Activated CD4-positive, alpha-beta T cell treated with anti-CD3 and anti-CD28 coated beads for 36 hours (primary cell): ENCODE measurements at regions not wholly inside any gene's neighbourhood (a gene's known extent, or its start where the extent isn't known, plus 50 kb on each side); places are given as distances from the start of the nearest gene placed in this dataset.

Source experiments
- ATAC-seq: fragments of 200-7000 bp; cut with Tn5 transposase; one replicate; pipeline ENCODE4 v1.10.0; 2021; ENCODE audit warnings: mild to moderate bottlenecking, moderate library complexity
- CTCF ChIA-PET: fragments of 350-600 bp; sonication (Branson Sonifier 250); formaldehyde crosslinking; loops from one replicate; lab custom pipeline; 2021; ENCODE audit warnings: antibody characterized with exemption; lab: Charles Lee
- POLR2A ChIA-PET: fragments of 350-600 bp; sonication (Branson Sonifier 250); formaldehyde crosslinking; loops from one replicate; lab custom pipeline; 2021; ENCODE audit warnings: antibody characterized with exemption, inconsistent platforms; lab: Charles Lee
- DNase-seq: peaks from one replicate; pipeline ENCODE4 v3.0.0-alpha.2; 2020
- H3K27ac Mint-ChIP-seq: one replicate; pipeline ENCODE4 v1.8.0; 2021; ENCODE audit warnings: mixed read lengths
- H3K27me3 Mint-ChIP-seq: one replicate; pipeline ENCODE4 v1.8.0; 2021; ENCODE audit warnings: mixed read lengths
- H3K36me3 Mint-ChIP-seq: one replicate; pipeline ENCODE4 v1.8.0; 2021; ENCODE audit warnings: low read depth, mixed read lengths
- H3K4me1 Mint-ChIP-seq: one replicate; pipeline ENCODE4 v1.8.0; 2021; ENCODE audit warnings: mixed read lengths
- H3K4me3 Mint-ChIP-seq: one replicate; pipeline ENCODE4 v1.8.0; 2021; ENCODE audit warnings: mild to moderate bottlenecking, moderate library complexity, mixed read lengths
- H3K9me3 Mint-ChIP-seq: one replicate; pipeline ENCODE4 v1.8.0; 2021; ENCODE audit warnings: low read depth, mixed read lengths
- intact Hi-C, 2 experiments: fragments of 100-400 bp; cut with DNase I in 1 of 2; cut with micrococcal nuclease in 1 of 2; formaldehyde crosslinking; loops; one replicate each; pipeline versions ENCODE4 v1.14.2 to v1.15.1; 2022 to 2024; cut with DNase I, micrococcal nuclease

DNA sequence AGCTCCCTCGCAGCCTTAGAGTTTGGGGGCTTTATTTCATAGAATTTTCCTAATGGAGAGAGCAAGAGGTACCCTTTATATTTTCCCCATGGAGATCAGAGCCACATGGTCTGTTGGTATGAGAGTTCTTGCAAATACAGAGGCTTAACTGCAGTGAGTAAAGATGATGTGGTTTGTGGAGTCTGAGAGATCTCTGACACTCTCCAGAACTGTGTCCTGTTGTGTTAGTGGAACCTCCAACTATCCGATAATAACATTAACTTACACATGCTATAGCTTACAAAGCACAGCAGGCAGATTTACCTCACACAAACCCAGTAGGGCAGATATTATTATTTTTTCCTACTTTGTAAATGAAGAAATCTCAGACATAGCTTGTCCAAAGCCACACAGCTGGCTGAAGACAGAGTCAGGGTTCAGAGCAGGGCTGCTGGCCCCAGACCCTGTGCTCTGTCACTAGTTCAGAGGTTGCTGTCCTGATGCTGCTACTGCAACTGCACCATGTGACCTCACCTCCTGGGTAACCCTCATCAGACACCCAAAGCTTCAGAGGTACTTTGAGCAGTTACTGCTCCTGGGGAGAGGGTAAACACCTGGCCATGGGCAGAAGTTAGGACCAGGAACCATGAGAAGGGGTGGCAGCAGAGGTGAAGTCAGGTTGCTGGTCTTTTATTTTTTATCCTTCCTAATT lies 384.8 kb upstream of the PROX1 start:
- H3K4me1 Mint-ChIP-seq: no peaks in the 10 kb centered on the region
- H3K4me3 Mint-ChIP-seq: no peak overlapping the region
- ATAC-seq: no peak
- POLR2A ChIA-PET: no interaction called here
- peaks cover 11% of the 10 kb centered on the region for H3K27me3 Mint-ChIP-seq
- CTCF ChIA-PET: interaction anchor here (0.7 kb wide), 2 partner anchors 238 to 323 kb away, joined by 3 to 4 read pairs; no protein-coding TSS in a partner anchor
- H3K27ac Mint-ChIP-seq: no peak overlapping the region
- no peaks in the 10 kb centered on the region for H3K9me3 Mint-ChIP-seq
- DNase-seq: no peak
- no peaks in the 10 kb centered on the region for H3K36me3 Mint-ChIP-seq
- intact Hi-C loops: no loop called here

DNA sequence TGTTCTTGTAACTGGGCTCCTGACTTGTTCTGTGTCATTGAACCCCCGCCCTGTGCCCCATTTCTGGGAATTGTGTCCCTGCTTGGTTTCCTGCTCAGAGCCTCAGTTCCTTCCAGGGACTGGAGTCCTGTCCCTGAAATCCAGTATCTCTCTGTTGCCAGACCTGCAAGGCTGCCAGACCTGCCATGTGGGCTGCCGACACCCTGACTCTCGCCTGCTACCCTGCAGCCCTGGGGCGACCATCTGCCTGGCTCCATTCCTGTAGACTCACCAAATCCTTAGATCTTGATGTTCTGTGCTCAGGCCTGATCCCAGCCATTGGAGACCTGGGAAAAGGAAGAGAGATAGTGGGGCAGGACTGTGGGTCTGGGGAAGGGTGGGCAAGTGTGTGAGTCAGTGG lies 383.3 kb upstream of the PROX1 start:
- POLR2A ChIA-PET: no interaction called here
- no peaks in the 10 kb centered on the region for H3K36me3 Mint-ChIP-seq
- no peaks in the 10 kb centered on the region for H3K4me1 Mint-ChIP-seq
- no peak for ATAC-seq
- H3K27ac Mint-ChIP-seq: no peak overlapping the region
- CTCF ChIA-PET: no interaction called here
- intact Hi-C loops: no loop called here
- H3K4me3 Mint-ChIP-seq: no peak overlapping the region
- no peak for DNase-seq
- no peaks in the 10 kb centered on the region for H3K9me3 Mint-ChIP-seq
- H3K27me3 Mint-ChIP-seq: peaks cover 11% of the 10 kb centered on the region

DNA sequence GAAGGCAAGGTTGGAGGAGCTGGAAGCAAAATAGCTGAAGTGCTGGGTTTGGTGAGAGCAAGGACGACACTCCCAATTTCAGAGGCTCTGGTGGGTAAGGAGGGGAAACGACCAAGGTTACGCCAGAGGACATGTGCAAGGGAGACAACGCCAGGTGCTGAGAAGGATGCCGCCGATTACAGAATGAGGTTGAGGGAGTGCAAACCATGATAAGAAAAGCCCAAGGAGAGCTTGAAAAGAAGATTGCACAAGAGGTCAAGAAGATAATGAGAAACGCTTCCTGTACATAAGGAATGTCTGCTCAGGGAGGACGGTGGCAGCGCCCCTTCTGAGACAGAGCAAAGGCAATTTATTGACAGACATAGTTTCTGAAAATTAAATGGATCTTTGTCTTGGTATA lies 382.0 kb upstream of the PROX1 start:
- ATAC-seq (no peak), DNase-seq (no peak)
- H3K4me1 Mint-ChIP-seq: no peaks in the 10 kb centered on the region
- peaks cover 15% of the 10 kb centered on the region for H3K27me3 Mint-ChIP-seq
- intact Hi-C loops: no loop called here
- no peaks in the 10 kb centered on the region for H3K36me3 Mint-ChIP-seq
- POLR2A ChIA-PET: no interaction called here
- H3K27ac Mint-ChIP-seq: no peak overlapping the region
- no peaks in the 10 kb centered on the region for H3K9me3 Mint-ChIP-seq
- CTCF ChIA-PET: no interaction called here
- H3K4me3 Mint-ChIP-seq: no peak overlapping the region

DNA sequence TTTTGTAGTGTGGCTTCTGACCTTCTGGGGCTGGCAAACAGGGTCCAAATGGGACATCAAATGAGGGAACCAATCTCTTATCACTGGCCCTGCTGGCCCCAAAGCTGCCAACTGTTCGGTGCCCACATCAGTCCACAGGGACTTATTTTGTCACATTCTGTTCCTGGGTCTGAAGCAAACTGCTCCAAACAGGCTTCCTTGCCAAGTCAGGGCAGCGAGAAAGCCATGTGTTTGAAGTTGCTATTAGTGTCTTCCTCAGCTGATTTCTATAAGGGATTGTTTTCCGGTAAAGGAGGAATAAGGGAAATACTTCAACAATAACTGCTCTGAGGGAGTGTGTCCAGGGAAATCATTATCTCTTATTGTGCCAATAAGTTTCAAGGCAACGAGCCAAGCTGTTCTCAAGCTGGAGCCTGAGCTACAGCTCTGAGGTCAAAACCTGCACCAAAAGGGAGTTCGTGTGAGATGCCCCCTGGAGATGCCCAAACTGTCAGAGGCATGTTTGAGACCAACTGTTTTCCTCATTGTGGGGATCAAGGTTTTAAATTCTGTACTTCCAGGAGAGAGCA lies 381.4 kb upstream of the PROX1 start:
- peaks cover 15% of the 10 kb centered on the region for H3K27me3 Mint-ChIP-seq

DNA sequence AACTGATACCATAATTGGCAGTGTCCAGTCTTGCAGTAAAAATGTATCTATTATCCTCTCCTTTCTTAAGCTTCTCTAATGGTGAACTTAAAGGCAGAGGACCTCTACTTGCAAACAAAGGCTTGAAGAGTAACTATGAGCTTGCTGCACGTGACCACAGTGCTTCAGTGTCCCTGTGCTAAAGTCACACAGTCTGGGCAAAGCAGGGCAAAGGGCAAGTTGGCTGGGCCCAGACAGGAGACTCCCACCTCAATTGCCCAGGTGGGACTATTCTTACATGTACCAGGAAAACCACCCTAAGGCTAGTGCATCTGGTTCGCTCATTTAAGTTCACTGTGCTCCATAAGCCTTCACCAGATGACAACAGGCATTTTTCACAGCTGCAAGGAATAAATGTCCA lies 374.2 kb upstream of the PROX1 start:
- H3K4me1 Mint-ChIP-seq: no peaks in the 10 kb centered on the region
- ChIA-PET CTCF (no interaction called here), POLR2A (no interaction called here)
- ATAC-seq (no peak), DNase-seq (no peak)
- no peaks in the 10 kb centered on the region for H3K9me3 Mint-ChIP-seq
- no peaks in the 10 kb centered on the region for H3K36me3 Mint-ChIP-seq
- intact Hi-C loops: no loop called here
- H3K27ac Mint-ChIP-seq: no peak overlapping the region
- H3K4me3 Mint-ChIP-seq: no peak overlapping the region
- H3K27me3 Mint-ChIP-seq: peaks cover 18% of the 10 kb centered on the region

More for the DNA sequence above, 381.4 kb upstream of the PROX1 start:
- DNase-seq (no peak), ATAC-seq (no peak)
- Mint-ChIP-seq H3K27ac (no peak overlapping the region), H3K4me3 (no peak overlapping the region), H3K36me3 (no peaks in the 10 kb centered on the region), H3K9me3 (no peaks in the 10 kb centered on the region), H3K4me1 (no peaks in the 10 kb centered on the region)
- CTCF ChIA-PET: no interaction called here
- POLR2A ChIA-PET: no interaction called here
- intact Hi-C loops: no loop called here

DNA sequence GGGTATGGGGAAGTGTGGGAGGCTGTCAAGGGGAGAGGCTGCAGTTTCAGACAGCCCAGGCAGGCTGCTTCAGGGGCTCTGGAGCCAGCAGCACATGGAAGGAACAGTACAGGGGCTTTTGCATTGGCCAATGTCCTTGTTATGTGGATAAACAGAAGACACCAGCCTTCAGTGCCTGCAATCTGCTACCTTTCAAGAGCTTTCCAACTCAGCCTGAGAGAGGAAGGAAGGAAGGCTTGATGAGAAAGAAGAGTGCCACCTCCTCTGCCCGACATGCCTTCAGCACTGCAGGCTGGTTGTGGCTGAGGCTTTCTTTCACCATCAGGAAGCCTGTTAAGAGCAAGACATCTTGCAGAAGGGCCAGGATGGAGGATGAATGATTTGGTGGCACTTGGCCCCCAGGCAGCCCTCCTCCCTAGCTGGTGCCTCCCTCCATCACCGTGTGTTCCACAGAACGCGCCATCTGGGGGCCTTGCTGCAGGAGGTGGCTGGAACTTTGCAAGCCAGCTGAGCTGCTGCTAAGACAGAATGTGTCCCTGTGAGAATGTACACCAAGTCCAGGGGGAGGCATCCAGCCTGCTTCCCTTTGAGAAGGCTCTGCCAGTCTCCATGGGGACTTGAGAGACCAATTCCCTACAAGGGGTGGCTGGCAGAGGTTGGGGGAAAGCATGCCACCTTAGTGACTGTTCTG lies 372.4 kb upstream of the PROX1 start:
- no peak for DNase-seq
- Mint-ChIP-seq H3K27ac (no peak overlapping the region), H3K4me3 (no peak overlapping the region), H3K27me3 (peaks cover 17% of the 10 kb centered on the region), H3K4me1 (no peaks in the 10 kb centered on the region), H3K9me3 (no peaks in the 10 kb centered on the region), H3K36me3 (no peaks in the 10 kb centered on the region)
- no peak for ATAC-seq
- CTCF ChIA-PET: interaction anchor here (0.6 kb wide), 2 partner anchors 95 to 176 kb away, joined by 3 read pairs; no protein-coding TSS in a partner anchor
- intact Hi-C loops: no loop called here
- POLR2A ChIA-PET: no interaction called here

DNA sequence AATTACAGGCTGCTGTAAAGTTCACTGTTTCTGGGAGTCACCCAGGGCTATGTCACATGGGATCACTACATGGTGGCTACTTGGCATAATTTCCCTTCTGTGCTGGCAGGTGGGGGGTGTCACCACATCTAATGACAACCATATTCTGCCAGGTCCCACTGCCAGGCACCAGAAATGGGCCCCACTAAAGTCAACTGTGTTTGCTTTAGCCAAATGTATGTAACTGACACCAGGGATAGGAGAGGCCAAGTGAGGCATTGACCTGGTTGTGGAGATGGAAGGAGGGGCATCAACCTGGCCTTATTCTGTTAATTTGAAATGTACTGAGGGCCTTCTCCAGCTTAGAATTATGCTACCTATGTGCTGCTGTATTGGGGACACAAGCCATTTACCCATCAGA lies 370.6 kb upstream of the PROX1 start:
- H3K9me3 Mint-ChIP-seq: no peaks in the 10 kb centered on the region
- H3K4me1 Mint-ChIP-seq: no peaks in the 10 kb centered on the region
- H3K4me3 Mint-ChIP-seq: no peak overlapping the region
- peaks cover 24% of the 10 kb centered on the region for H3K27me3 Mint-ChIP-seq
- ChIA-PET CTCF (no interaction called here), POLR2A (no interaction called here)
- intact Hi-C loops: no loop called here
- no peaks in the 10 kb centered on the region for H3K36me3 Mint-ChIP-seq
- ATAC-seq (no peak), DNase-seq (no peak)
- no peak overlapping the region for H3K27ac Mint-ChIP-seq

DNA sequence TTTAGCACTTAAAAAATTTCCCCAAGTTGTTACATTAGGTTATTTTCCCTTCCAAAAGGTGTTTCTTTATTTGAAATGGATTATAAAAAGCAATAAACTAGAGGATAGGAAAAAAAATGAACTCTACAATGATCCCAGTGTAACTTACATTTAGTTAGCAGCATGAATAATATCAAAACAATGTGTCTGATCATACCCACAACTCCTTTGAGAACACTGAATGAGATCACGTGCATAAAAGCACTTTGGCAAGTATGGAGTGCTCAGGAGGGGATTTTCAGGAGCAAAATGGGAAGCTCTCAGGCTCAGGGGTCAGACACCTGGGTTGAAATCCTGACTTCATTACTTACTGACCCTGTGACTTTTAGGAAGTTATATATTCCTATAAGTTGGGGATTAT lies 369.7 kb upstream of the PROX1 start:
- Mint-ChIP-seq H3K4me3 (no peak overlapping the region), H3K4me1 (peaks cover 8% of the 10 kb centered on the region), H3K9me3 (no peaks in the 10 kb centered on the region), H3K27ac (no peak overlapping the region), H3K36me3 (no peaks in the 10 kb centered on the region), H3K27me3 (peaks cover 24% of the 10 kb centered on the region)
- CTCF ChIA-PET: no interaction called here
- DNase-seq (no peak), ATAC-seq (no peak)
- POLR2A ChIA-PET: no interaction called here
- intact Hi-C loops: no loop called here

DNA sequence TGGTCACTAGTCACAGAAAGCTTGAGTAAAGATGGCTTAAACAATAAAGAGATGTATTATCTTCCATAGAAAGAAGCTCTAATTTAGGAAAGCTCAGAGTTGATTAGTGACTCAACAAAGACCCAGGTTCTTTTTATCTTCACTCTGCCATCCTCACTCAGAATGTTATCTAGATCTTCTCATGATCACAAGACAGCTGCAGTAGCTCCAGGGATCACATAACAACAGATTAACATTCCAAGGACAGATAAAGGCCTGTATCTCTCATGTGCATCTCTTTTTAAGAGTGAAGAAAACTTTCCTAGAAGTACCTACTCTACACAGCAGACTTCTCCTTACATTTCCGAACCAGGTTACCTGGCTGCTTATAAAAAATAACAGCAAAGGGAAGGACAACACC lies 368.7 kb upstream of the PROX1 start:
- Mint-ChIP-seq H3K4me3 (no peak overlapping the region), H3K9me3 (no peaks in the 10 kb centered on the region), H3K4me1 (peaks cover 11% of the 10 kb centered on the region), H3K36me3 (no peaks in the 10 kb centered on the region), H3K27ac (no peak overlapping the region), H3K27me3 (peaks cover 29% of the 10 kb centered on the region)
- ATAC-seq (no peak), DNase-seq (no peak)
- POLR2A ChIA-PET: no interaction called here
- CTCF ChIA-PET: no interaction called here
- intact Hi-C loops: no loop called here

DNA sequence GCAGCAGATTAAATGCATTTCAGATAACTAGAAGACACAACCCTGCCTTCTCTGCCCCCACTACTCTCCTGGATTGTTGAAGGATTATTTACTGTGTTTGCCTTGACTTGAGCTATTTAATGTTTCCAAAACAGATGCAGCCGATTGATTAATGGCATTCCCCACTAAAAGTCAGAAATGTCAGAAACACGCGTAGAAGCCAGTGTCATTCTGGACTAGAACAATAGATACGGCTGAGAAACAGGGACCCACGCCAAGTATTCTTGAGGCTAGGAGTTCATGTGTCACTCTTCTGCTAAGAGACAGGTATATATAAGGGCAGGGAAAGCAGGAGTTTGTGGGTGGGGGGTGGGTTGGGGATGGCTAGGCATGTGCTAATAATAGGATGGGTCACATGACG lies 366.7 kb upstream of the PROX1 start:
- Mint-ChIP-seq H3K36me3 (no peaks in the 10 kb centered on the region), H3K27ac (no peak overlapping the region), H3K27me3 (peaks cover 23% of the 10 kb centered on the region), H3K9me3 (no peaks in the 10 kb centered on the region), H3K4me1 (peaks cover 11% of the 10 kb centered on the region), H3K4me3 (no peak overlapping the region)
- DNase-seq: no peak
- intact Hi-C loops: no loop called here
- ChIA-PET CTCF (no interaction called here), POLR2A (no interaction called here)
- ATAC-seq: no peak

DNA sequence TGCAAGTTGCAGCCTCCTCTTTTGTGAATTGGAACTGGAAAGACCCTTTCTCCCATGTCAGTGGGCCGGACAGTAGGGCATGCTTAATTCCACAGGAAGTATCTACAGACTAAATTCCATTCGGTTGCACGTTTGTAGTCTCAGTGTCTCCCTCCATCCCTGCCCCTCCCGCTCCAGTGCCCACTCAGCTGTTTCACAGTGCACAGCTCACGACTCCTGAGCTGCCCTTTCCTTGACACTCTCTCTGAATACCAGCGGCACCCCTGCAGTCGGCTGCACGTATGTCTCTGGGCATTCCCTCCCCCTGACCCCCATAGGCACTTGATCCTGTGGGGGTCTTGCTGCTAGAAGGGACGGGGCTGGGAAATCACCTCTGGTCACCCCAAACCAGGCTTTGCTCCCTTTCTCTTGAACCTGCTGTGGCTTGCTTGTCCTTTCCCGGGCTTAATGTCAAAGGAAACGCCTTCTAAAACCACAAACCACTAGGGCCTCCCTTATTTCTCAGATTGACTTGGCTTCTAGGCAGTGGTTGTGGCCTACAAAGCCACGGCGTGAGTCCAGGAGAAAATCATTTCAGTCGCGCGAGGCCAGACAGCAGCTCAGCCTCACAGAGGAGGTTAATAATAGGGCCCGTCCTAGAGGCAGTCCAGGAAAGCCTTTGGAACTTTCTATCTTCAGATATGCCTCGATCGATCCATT lies 365.3 kb upstream of the PROX1 start:
- Mint-ChIP-seq H3K27me3 (peaks cover 19% of the 10 kb centered on the region), H3K4me3 (no peak overlapping the region), H3K27ac (no peak overlapping the region), H3K9me3 (no peaks in the 10 kb centered on the region), H3K4me1 (peaks cover 11% of the 10 kb centered on the region), H3K36me3 (no peaks in the 10 kb centered on the region)
- ChIA-PET CTCF (no interaction called here), POLR2A (no interaction called here)
- intact Hi-C loops: no loop called here
- DNase-seq (peak; percentile 45), ATAC-seq (peak; percentile 74)
